Frontal cortex (tissue), 3 donors: ENCODE measurements at regions not wholly inside any gene's neighbourhood (a gene's known extent, or its start where the extent isn't known, plus 50 kb on each side); places are given as distances from the start of the nearest gene placed in this dataset.
A peak's percentile ranks its signal among the peaks of the same experiment; 100 is the strongest.
"Not testable (repeated sequence)": the region's sequence is repeated elsewhere in the genome, so short reads cannot be mapped to it uniquely, and the experiment has no call there.

ENCODE experiments used
- DNase-seq, 2 donors: peaks; one replicate each; pipeline ENCODE4 v3.0.0; 2012; ENCODE audit warnings: low spot score in 2 of 2
- FAIRE-seq: peaks from 2 replicates; lab custom pipeline; 2012; peaks lifted over from hg19 to GRCh38; lab: Jason Lieb, UNC
- donor health status: control.
- donor health status: control.
- donor health status: control.

DNA sequence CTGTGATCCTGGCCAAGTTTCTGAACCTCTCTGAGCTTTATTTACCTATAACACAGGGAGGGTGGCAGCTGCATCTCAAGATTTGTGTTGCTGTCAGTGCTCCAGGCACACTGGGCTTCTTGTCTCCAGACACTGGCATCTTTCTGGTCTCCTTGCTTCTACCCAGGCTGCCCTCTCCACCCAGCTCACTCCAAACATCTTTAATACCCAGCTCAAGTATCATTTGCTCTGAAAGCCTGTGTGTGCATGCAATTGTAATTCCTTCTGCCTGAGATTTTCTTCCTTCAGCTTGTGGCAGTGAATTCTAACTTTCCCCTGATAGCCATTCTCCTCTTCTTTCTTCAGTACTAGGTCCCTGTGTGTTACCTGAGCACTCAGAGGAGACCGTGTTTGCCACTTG lies 50.7 kb upstream of the USP7 start:
- no peak for DNase-seq
- FAIRE-seq = no peak

DNA sequence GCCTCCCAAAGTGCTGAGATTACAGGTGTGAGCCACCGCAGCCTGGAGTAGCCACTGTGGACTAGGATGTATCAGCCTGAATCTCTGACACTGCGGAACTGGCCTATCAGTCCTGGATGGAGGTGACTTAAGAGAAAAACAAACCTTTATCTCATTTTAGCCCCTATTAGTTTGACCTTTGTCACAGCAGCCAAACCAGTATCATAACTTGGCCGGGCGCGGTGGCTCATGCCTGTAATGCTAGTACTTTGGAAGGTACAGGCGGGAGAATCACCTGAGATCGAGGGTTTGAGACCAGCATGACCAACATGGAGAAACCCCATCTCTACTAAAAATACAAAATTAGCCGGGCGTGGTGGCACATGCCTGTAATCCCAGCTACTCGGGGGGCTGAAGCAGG lies 51.8 kb upstream of the USP7 start:
- FAIRE-seq (no peak), DNase-seq (no peak)

DNA sequence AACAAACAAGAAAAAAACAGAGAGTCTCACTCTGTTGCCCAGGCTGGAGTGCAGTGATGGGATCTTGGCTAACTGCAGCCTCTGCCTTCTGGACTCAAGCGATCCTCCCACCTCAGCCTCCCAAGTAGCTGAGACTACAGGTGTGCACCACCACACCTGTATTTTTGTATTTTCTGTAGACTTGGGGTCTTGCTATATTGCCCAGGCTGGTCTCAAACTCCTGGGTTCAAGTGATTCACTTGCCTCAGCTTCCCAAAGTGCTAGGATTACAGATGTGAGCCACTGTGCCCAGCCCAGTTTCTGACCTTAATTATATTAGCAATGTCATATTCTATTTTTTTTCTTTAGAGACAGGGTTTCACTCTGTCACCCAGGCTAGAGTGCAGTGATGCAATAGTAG lies 52.3 kb upstream of the USP7 start:
- not testable (repeated sequence) for DNase-seq, FAIRE-seq

DNA sequence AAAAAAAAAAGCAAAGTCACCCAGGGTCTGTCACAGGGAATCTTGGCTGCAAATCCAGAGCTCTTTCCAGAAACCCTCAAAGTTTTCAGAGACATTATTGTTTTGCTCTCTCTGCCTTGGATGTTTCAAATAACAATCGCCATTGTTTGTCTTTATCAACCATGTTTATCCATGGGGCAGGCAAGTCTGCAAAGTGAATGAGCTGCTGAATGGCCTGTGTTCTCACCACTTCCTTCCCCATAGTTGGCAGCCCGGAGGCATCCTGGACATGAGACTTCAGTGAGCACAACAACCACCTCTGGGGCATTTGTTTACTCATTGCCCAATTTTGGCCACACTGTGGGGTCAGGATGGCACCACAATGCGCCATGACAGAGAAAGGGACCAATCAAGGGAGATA lies 53.1 kb upstream of the USP7 start:
- DNase-seq = peak in 1 of 2 donors; percentile 54
- FAIRE-seq = no peak

DNA sequence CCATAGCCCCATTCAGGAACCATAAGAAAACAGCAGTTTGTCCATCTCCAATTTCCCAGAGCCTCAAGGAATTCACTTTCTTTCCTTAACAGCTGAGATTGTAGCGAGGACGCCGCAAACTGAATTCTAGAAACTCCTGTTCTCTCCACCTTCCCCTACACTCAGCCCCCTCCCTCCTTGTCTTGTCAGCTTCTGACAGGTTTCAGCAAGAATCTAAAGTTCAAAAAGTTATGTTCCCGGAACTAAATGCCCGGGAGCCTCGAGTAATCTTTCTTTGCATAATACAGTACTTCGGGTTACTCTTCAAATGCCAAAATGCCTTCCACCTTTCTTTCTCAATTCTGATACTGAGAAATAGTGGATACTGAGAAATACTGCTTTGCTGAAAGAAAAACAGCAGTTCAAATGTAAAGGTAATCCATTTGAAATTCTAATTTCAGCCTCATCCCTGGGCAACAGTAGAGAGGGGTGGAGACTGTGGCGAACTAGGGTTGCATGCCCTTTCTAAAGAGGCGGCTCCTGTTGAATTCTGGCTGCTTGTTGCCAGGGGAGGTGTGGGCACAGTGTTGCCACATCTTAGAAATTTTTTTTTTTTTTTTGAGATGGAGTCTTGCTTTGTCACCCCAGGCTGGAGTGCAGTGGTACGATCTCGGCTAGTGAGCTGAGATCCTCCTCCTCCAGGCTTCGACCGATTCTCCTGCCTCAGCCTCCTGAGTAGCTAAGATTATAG lies 63.5 kb upstream of the USP7 start:
- no peak for FAIRE-seq
- DNase-seq = no peak

DNA sequence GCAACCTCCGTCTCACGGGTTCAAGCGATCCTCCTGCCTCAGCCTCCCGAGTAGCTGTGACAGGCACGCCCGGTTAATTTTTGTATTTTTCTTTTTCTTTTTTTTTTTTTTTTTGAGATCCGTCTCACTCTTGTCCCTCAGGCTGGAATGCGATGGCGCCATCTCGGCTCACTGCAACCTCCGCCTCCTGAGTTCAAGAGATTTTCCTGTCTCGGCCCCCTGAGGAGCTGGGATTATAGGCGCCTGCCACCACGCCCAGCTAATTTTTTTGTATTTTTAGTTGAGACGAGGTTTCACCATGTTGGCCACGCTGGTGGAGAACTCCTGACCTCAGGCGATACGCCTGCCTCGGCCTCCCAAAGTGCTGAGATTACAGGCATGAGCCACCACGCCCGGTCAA lies 63.0 kb upstream of the HAPSTR1 start:
- not testable (repeated sequence) for FAIRE-seq, DNase-seq

DNA sequence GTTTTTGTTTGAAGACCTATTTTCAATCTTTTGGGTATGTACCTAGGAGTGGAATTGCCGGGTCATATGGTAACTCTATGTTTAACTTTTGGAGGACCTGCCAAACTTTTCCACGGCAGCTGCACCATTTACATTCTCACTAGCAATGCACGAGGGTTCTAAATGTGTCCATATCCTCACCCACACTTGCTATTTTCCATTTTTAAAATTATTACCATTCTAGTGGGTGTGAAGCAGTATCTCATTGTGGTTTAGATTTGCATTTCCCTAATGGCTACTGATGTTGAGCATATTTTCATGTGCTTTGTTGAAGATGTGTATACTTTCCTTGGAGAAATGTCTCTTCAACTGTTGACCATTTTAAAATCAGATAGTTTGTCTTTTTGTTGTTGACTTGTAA lies 60.3 kb upstream of the HAPSTR1 start:
- DNase-seq (no peak), FAIRE-seq (no peak)

DNA sequence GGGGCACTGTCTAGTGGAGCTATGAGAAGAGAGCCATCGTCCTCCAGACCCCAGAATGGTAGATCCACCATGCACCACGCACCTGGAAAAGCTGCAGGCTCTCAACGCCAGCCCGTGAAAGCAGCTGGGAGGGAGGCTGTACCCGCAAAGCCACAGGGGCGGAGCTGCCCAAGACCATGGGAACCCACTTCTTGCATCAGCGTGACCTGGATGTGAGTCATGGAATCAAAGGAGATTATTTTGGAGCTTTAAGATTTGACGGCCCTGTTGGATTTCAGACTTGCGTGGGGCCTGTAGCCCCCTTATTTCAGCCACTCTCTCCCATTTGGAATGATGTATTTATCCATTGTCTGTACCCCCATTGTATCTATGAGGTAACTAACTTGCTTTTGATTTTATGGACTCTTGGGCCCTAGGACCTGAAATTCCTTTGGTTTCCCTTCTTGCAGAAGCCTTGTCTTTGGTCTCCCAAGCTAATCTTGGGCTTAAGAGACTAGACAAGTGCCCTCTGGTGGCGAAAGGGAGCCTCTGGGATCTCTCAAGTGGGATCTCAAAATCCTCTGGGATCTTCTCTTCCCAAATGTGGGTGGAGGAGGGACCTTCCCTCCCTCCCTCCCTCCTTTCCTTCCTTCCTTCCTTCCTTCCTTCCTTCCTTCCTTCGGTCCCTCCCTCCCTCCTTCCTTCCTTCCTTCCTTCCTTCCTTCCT lies 58.2 kb upstream of the HAPSTR1 start:
- FAIRE-seq = no peak
- DNase-seq = peak in 1 of 2 donors; percentile 51

DNA sequence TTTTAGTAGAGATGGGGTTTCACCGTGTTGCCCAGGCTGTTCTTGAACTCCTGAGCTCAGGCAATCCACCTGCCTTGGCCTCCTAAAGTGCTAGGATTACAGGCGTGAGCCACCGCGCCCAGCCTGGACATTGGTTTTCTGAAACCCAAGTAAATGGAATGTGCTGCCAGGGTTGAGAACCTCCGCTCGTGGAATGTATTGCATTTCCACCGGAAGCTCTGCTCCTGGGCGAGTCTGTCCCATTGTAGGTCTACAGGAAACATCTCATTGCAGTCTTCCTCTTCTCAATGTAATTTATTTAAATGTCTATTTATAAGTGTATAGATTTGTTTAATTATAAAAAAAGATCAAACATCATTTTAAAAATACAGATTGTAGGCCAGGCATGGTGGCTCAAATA lies 57.4 kb upstream of the HAPSTR1 start:
- no peak for DNase-seq
- no peak for FAIRE-seq

DNA sequence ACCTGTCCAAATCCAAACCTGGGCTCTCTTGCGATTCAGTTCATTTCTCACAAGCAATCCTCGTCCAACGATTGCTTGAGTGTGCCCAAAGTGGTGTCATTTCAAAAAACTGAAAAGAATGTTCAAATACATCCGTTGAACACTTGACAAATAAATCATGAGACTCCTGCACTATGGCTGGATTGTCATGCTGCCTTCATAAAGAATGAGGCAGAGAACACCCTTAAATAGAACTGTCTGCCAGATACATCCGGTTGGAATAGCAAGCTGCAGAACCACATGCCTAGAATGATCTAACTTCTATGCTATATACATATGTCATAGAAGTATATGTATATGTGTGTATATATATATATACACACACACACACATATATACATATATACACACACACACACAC lies 55.4 kb upstream of the HAPSTR1 start:
- no peak for DNase-seq
- no peak for FAIRE-seq

DNA sequence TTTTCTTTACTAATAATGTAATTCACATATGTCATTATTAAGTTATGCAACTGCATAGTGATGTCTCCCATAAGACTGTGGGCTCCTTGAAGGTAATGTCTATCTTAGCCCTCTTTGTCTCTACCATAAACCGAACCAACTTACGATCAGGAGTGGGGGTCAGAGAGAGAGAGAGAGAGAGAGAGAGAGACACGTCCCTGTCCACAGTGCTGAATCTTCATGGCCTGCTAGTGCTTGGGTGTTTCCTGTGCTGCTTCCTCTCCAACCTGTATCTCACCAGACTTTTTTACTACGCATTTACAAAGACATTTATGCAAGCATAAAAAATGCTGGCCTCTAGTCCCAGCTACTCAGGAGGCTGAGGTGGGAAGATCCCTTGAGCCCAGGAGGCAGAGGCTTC lies 52.2 kb upstream of the HAPSTR1 start:
- FAIRE-seq = no peak

DNA sequence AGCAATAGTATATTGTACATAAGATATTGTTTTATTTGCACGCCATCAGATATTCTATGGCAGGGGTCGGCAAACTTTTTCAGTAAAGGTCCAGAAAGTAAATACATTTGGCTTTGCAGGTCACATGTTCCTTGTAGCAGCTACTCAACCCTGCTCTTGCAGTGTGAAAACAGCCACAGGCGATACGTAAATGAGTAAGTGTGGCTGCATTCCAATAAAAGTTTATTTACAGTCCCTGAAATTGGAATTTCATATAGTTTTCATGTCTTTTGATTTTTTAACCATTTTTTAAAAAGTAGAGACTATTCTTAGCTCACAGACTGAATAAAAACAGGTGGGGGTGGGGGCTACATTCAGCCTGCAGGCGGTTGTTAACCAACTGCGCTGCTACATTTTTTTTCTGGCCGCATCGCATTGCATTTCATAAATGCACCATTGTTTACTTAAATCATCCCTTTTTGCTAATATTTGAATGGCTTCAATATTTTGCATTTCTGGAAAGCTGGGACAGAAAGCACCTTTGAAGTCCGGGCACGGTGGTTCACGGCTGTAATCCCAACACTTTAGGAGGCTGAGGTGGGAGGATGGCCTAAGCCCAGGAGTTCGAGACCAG lies 50.5 kb upstream of the HAPSTR1 start:
- FAIRE-seq (no peak), DNase-seq (no peak)

More for the DNA sequence above, 52.2 kb upstream of the HAPSTR1 start:
- no peak for DNase-seq
